Prostate gland (tissue), 2 donors: ENCODE measurements at regions not wholly inside any gene's neighbourhood (a gene's known extent, or its start where the extent isn't known, plus 50 kb on each side); places are given as distances from the start of the nearest gene placed in this dataset.

ENCODE experiments used
- CTCF ChIP-seq, 4 experiments: fragments of 200-600 bp in 2 of 4; fragments of 450-650 bp in 2 of 4; sonication (generic) in 2 of 4; IDR thresholded peaks; 1 replicate in 3 of 4; 2 replicates in 1 of 4; pipeline ENCODE4 v1.5.1; 2016 to 2019; ENCODE audit warnings: antibody characterized with exemption in 4 of 4, mild to moderate bottlenecking in 2 of 4, moderate library complexity in 2 of 4
- POLR2AphosphoS5 ChIP-seq: sonication (generic); formaldehyde crosslinking; IDR thresholded peaks from one replicate; pipeline ENCODE4 v1.6.1; 2017; ENCODE audit warnings: antibody characterized with exemption

GRCh38 chrX:43525901-43526610 lies 130.0 kb upstream of the MAOA start:
- TF ChIP-seq CTCF (IDR thresholded peaks at IDR 0.05) = no peak
- no peak for TF ChIP-seq POLR2AphosphoS5
